Esophagus squamous epithelium (tissue), 5 donors: ENCODE measurements at regions not wholly inside any gene's neighbourhood (a gene's known extent, or its start where the extent isn't known, plus 50 kb on each side); places are given as distances from the start of the nearest gene placed in this dataset.

ENCODE experiments used
- DNase-seq: peaks from one replicate; lab custom pipeline; 2025; lab: John Stamatoyannopoulos, UW
- H3K27ac ChIP-seq, 4 donors: fragments of 200-600 bp; sonication (generic); one replicate each; pipeline ENCODE4 v1.5.1; 2016 to 2019; ENCODE audit warnings: mild to moderate bottlenecking in 1 of 4
- H3K27me3 ChIP-seq, 4 donors: fragments of 200-600 bp; sonication (generic); 1 replicate in 3 of 4; 2 replicates in 1 of 4; pipeline versions ENCODE4 v1.5.1 to v1.6.0; 2017 to 2021; ENCODE audit warnings: antibody characterized with exemption in 1 of 4
- H3K36me3 ChIP-seq, 3 donors: fragments of 200-600 bp; sonication (generic); one replicate each; pipeline ENCODE4 v1.5.1; 2016 to 2019
- H3K4me1 ChIP-seq, 3 donors: fragments of 200-600 bp; sonication (generic); one replicate each; pipeline ENCODE4 v1.5.1; 2017 to 2019
- H3K4me3 ChIP-seq, 4 donors: fragments of 200-600 bp; sonication (generic); 1 replicate in 3 of 4; 2 replicates in 1 of 4; pipeline ENCODE4 v1.5.1; 2016 to 2019; ENCODE audit warnings: mild to moderate bottlenecking in 2 of 4, moderate library complexity in 1 of 4
- H3K9me3 ChIP-seq, 3 donors: fragments of 200-600 bp; sonication (generic); one replicate each; pipeline ENCODE4 v1.5.1; 2016 to 2019
- POLR2A ChIP-seq, 4 donors: fragments of 450-650 bp; IDR thresholded peaks; one replicate each; pipeline ENCODE4 v1.6.1; 2017; ENCODE audit warnings: antibody characterized with exemption in 4 of 4, mild to moderate bottlenecking in 4 of 4, moderate library complexity in 3 of 4
- WGBS, 2 donors: methylation state at CpG; one replicate each; pipeline ENCODE4 v1.1.5; 2018; 5-methylcytosine and 5-hydroxymethylcytosine counted together
- intact Hi-C: fragments of 100-400 bp; cut with DNase I; formaldehyde crosslinking; loops from one replicate; pipeline ENCODE4 v1.15.0; 2022
- TF ChIP-seq, protein P1 (sequence below), 6 experiments: fragments of 450-650 bp in 4 of 6; fragments of 200-600 bp in 2 of 6; sonication (generic) in 2 of 6; IDR thresholded peaks; one replicate each; pipeline ENCODE4 v1.5.1; 2016 to 2019; ENCODE audit warnings: antibody characterized with exemption in 6 of 6, mild to moderate bottlenecking in 4 of 6, moderate library complexity in 4 of 6
- donor health status: DM: yes; HTN: yes; CAD: no.

DNA sequence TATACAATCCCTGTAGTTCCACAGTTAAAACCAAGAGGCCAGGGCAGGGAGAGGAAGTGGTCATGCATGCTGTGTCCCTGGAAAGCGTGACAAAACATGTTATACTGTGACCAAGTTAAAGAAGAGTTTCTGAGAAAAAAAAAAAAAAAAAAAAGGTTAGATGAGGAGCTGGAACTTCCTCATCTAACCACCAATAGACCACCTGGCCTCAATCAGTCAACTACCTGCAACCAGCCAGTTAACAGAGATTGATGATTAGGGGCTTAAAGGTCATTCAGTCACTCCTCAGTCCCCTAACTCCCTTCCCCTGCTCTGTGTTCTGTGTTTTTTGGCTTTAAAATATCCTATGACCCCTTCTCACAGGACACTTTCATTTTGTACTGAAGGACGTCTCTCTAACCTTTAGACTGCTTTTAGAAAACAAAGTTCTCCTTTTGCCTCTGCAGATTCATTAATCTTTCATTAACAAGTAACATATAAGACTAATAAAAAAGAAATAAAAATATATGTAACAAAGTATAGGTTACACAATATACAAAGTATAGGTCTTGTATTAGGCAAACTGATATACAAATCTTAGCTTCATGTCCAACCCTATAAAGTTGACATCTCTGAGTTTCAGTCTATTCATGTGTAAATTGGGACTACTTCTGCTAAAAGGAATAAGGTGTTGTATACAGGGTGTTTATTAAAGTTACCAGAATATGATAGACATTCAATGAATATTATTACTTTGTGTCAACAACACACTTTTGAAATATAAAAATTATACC, 179.1 kb upstream of the NDST4 start:
- no peak overlapping the region for H3K27ac ChIP-seq
- H3K9me3 ChIP-seq, result no peaks in the 10 kb centered on the region
- H3K4me1 ChIP-seq, result no peaks in the 10 kb centered on the region
- no peaks in the 10 kb centered on the region for H3K36me3 ChIP-seq
- no peak overlapping the region for H3K4me3 ChIP-seq
- DNase-seq, result no peak
- intact Hi-C loops, result no loop called here
- 33 to 45% methylated on average over 2 of the region's 2 CpGs for WGBS, 2 donors
- TF ChIP-seq, protein P1, sequence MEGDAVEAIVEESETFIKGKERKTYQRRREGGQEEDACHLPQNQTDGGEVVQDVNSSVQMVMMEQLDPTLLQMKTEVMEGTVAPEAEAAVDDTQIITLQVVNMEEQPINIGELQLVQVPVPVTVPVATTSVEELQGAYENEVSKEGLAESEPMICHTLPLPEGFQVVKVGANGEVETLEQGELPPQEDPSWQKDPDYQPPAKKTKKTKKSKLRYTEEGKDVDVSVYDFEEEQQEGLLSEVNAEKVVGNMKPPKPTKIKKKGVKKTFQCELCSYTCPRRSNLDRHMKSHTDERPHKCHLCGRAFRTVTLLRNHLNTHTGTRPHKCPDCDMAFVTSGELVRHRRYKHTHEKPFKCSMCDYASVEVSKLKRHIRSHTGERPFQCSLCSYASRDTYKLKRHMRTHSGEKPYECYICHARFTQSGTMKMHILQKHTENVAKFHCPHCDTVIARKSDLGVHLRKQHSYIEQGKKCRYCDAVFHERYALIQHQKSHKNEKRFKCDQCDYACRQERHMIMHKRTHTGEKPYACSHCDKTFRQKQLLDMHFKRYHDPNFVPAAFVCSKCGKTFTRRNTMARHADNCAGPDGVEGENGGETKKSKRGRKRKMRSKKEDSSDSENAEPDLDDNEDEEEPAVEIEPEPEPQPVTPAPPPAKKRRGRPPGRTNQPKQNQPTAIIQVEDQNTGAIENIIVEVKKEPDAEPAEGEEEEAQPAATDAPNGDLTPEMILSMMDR (IDR thresholded peaks at IDR 0.05), result no peak
- no peak for TF ChIP-seq POLR2A (IDR thresholded peaks at IDR 0.05)
- H3K27me3 ChIP-seq, result no peaks in the 10 kb centered on the region

DNA sequence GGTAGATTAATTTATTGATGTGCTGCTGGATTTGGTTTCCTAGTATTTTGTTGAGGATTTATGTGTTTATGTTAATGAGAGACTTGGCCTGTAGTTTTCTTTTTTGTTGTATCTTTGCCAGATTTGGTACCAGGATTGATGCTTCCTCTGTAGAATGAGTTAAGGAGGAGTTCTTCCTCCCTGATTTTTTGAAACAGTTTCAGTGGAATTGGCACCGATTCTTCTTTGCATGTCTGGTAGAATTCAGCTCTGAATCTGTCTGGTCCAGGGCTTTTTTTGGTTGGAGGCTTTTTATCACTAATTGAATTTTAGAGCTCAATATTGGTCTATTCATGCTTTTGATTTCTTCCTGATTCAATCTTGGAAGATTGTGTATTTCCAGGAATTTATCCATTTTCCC, 174.0 kb upstream of the NDST4 start:
- intact Hi-C loops, result no loop called here
- 33 to 41% methylated on average over 1 of the region's 1 CpG for WGBS, 2 donors
- TF ChIP-seq, protein P1 (IDR thresholded peaks at IDR 0.05), result no peak
- no peak for TF ChIP-seq POLR2A (IDR thresholded peaks at IDR 0.05)
- DNase-seq, result no peak
- Histone ChIP-seq H3K9me3 (no peaks in the 10 kb centered on the region), H3K27me3 (no peaks in the 10 kb centered on the region), H3K4me3 (no peak overlapping the region), H3K36me3 (no peaks in the 10 kb centered on the region), H3K4me1 (no peaks in the 10 kb centered on the region), H3K27ac (no peak overlapping the region)

DNA sequence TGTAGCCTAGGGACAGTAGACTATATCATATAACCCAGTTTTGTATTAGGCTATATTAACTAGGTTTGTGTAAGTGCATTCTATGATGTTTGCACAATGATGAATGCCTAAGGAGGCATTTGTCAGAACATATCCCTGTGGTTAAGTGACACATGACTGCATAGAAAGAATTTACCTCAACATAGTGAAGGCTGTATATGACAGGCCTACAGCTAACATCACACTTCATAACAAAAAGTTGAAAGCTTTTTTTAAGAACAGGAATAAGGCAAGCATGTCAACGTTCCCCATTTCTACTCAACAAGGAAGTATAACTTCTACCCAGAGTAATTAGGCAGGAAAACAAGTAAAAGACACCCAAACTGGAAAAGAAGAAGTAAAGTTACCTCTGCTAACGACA, 165.9 kb upstream of the NDST4 start:
- Histone ChIP-seq H3K36me3 (no peaks in the 10 kb centered on the region), H3K9me3 (no peaks in the 10 kb centered on the region), H3K4me3 (no peak overlapping the region), H3K27me3 (no peaks in the 10 kb centered on the region), H3K4me1 (no peaks in the 10 kb centered on the region), H3K27ac (no peak overlapping the region)
- TF ChIP-seq POLR2A (IDR thresholded peaks at IDR 0.05), result no peak
- TF ChIP-seq, protein P1 (IDR thresholded peaks at IDR 0.05), result no peak
- DNase-seq, result no peak
- intact Hi-C loops, result no loop called here
- WGBS, 2 donors, result 17 to 24% methylated on average over 2 of the region's 2 CpGs

- intact Hi-C loops, result no loop called here
- 38 to 58% methylated on average over 1 of the region's 1 CpG for WGBS, 2 donors
- Histone ChIP-seq H3K4me1 (no peaks in the 10 kb centered on the region), H3K36me3 (no peaks in the 10 kb centered on the region), H3K27ac (no peak overlapping the region), H3K9me3 (no peaks in the 10 kb centered on the region), H3K27me3 (no peaks in the 10 kb centered on the region), H3K4me3 (no peak overlapping the region)
- TF ChIP-seq, protein P1 (IDR thresholded peaks at IDR 0.05), result no peak
- no peak for TF ChIP-seq POLR2A (IDR thresholded peaks at IDR 0.05)
- DNase-seq, result no peak
These were observed 165.4 kb upstream of the NDST4 start for GRCh38 chr4:115278830-115279229.

DNA sequence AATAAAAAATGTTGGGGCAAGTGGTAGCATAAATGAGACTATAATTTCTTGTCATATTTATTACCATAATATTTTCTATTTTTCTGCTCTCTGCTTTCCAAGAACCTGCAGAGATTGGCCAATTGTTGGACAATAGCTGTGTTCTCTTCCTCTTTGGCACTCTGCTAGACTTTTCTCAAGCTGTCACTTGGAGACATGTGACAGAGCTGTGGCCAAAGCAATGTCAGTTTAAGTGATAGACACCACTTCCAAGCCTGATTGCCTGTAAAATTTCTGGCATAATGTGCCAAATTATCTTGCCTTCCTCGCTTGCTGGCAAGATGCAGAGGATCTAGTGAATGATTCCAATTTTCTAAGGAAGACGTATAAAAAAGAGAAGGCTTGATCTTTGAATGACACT, 162.2 kb upstream of the NDST4 start:
- Histone ChIP-seq H3K36me3 (no peaks in the 10 kb centered on the region), H3K9me3 (no peaks in the 10 kb centered on the region), H3K27me3 (no peaks in the 10 kb centered on the region), H3K27ac (no peak overlapping the region), H3K4me3 (no peak overlapping the region), H3K4me1 (no peaks in the 10 kb centered on the region)
- 40 to 72% methylated on average over 2 of the region's 2 CpGs for WGBS, 2 donors
- DNase-seq, result no peak
- TF ChIP-seq POLR2A (IDR thresholded peaks at IDR 0.05), result no peak
- intact Hi-C loops, result no loop called here
